ENCODE measurements at regions not wholly inside any gene's neighbourhood (a gene's known extent, or its start where the extent isn't known, plus 50 kb on each side); places are given as distances from the start of the nearest gene placed in this dataset.

GRCh38 chrX:142593361-142593862 lies 388.3 kb upstream of the MAGEC2 start:
- no peak overlapping the region for H2AFZ ChIP-seq (replicated peaks; ENCODE audit: low read length, poor library complexity)
- ATAC-seq (ENCODE audit: low read depth) (no peak), DNase-seq (no peak)
- no peaks in the 10 kb centered on the region for H3K79me1 ChIP-seq (ENCODE audit: low read depth in 1 of 2, low read length in 2 of 2)
- H2BK5ac ChIP-seq (ENCODE audit: low read depth, low read length, poor library complexity, severe bottlenecking) = no peak overlapping the region
- no peaks in the 10 kb centered on the region for H3K36me3 ChIP-seq (ENCODE audit: control insufficient read depth, insufficient read depth, low read length)
- no peak overlapping the region for H3K56ac ChIP-seq (ENCODE audit: extremely low read depth, insufficient read depth, low read length)
- no peak overlapping the region for H2BK120ac ChIP-seq (ENCODE audit: low read depth, low read length)
- no peak overlapping the region for H3K9ac ChIP-seq (ENCODE audit: low read depth, low read length)
- 0 out of 2 replicates have a peak, but pooled peaks cover 2% of the 10 kb centered on the region for H3K9me3 ChIP-seq (ENCODE audit: control insufficient read depth, insufficient read depth, low read length)
- no peak overlapping the region for H2AK9ac ChIP-seq (replicated peaks; ENCODE audit: low read depth, low read length, poor library complexity)
- intact Hi-C loops (cut with micrococcal nuclease) (no loop called here), in situ Hi-C loops (cut with MboI; ENCODE audit: low sequenced_read_pairs) (no loop called here), dilution Hi-C loops (cut with HindIII; ENCODE audit: low sequenced_read_pairs, unreplicated experiment) (no loop called here)
- no peaks in the 10 kb centered on the region for H3K9me1 ChIP-seq (ENCODE audit: insufficient read depth, low read length)
- no peak overlapping the region for H3K14ac ChIP-seq (replicated peaks; ENCODE audit: low read depth, low read length)
- H4K20me1 ChIP-seq (ENCODE audit: insufficient read depth, low read length) = no peaks in the 10 kb centered on the region
- ChIA-PET POLR2A (ENCODE audit: unreplicated experiment) (no interaction called here), CTCF (interaction anchor here (0.7 kb wide), 1 partner anchor 1071 kb away, joined by 4 read pairs; no protein-coding TSS in a partner anchor)
- no peaks in the 10 kb centered on the region for H3K27me3 ChIP-seq (ENCODE audit: control insufficient read depth, insufficient read depth, low read length)
- no peak overlapping the region for H2BK20ac ChIP-seq (ENCODE audit: low read depth, low read length)
- H3K4me1 ChIP-seq (ENCODE audit: control insufficient read depth, insufficient read depth, low read length) = no peaks in the 10 kb centered on the region
- H3K18ac ChIP-seq (ENCODE audit: low read depth, low read length) = no peak overlapping the region
- no peak overlapping the region for H3K27ac ChIP-seq (ENCODE audit: insufficient read depth, low read length)
- TF ChIP-seq USF2 (IDR thresholded peaks at IDR 0.05; ENCODE audit: low read depth, low read length) (no peak), RAD21 (IDR thresholded peaks at IDR 0.05; ENCODE audit: low read length) (no peak), CHD1 (IDR thresholded peaks at IDR 0.05; ENCODE audit: low read depth, low read length) (no peak), MAFK (IDR thresholded peaks at IDR 0.05; ENCODE audit: low read depth, low read length) (no peak), RFX5 (IDR thresholded peaks at IDR 0.05; ENCODE audit: low read depth, low read length) (no peak), SMC3 (IDR thresholded peaks at IDR 0.05; ENCODE audit: low read depth, low read length) (no peak), CTCF (conservative IDR thresholded peaks at IDR 0.05; ENCODE audit: low read depth, low read length) (no peak), POLR2A (IDR thresholded peaks at IDR 0.05; ENCODE audit: low read depth, low read length) (no peak), CEBPB (IDR thresholded peaks at IDR 0.05; ENCODE audit: low read depth, low read length) (no peak), RCOR1 (IDR thresholded peaks at IDR 0.05; ENCODE audit: insufficient replicate concordance, low read length) (no peak), MXI1 (IDR thresholded peaks at IDR 0.05; ENCODE audit: borderline replicate concordance, low read depth, low read length) (no peak), MAZ (IDR thresholded peaks at IDR 0.05; ENCODE audit: borderline replicate concordance, low read depth, low read length) (no peak), FOS (IDR thresholded peaks at IDR 0.05; ENCODE audit: low read depth, low read length) (no peak), NFE2L2 (IDR thresholded peaks at IDR 0.05; ENCODE audit: low read depth, low read length) (no peak)
- H2AK5ac ChIP-seq (ENCODE audit: low read depth, low read length) = no peak overlapping the region
- no peak overlapping the region for H3K4ac ChIP-seq (ENCODE audit: low read depth, low read length)
- H4K8ac ChIP-seq (ENCODE audit: low read depth in 2 of 2, low read length in 2 of 2) = no peak overlapping the region
- no peak overlapping the region for H3K23ac ChIP-seq (ENCODE audit: low read depth, low read length)
- no peak overlapping the region for H4K5ac ChIP-seq (ENCODE audit: low read depth, low read length)
- WGBS, 2 experiments (ENCODE audit: extremely low coverage in 2 of 2, insufficient read length in 1 of 2) = no CpG with 5 or more reads among the region's 7 CpGs
- H2BK15ac ChIP-seq (ENCODE audit: low read depth, low read length) = no peak overlapping the region
- no peak overlapping the region for H3K4me2 ChIP-seq (ENCODE audit: low read depth, low read length)
- no peak overlapping the region for H3K4me3 ChIP-seq (ENCODE audit: insufficient read depth, low read depth, low read length)
- H4K91ac ChIP-seq (ENCODE audit: insufficient read depth, low read depth, low read length) = no peak overlapping the region
- BruUV-seq (replicated peaks) = no TSS peak

Measured in IMR-90 (cell line).